ENCODE measurements at regions not wholly inside any gene's neighbourhood (a gene's known extent, or its start where the extent isn't known, plus 50 kb on each side); places are given as distances from the start of the nearest gene placed in this dataset.

DNA sequence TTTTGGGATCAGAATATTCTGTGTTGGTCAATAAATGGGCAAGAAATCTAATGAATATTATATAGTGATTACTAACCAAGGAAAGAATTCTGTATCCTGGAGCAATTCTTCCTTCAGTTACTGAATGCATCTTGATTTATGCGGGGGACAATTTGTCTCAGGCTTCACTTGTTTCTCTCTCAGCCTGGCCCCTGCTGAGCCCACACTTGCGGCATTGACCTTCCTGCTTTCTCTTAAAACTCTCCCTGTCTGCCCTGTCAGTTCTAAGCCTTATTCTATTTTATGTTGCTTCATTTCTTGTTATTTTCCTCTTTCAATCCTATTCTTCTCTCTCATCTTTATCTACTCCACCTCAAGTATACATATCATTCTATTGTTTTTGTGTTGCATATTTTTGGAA lies 122.1 kb upstream of the TPK1 start:
- Histone ChIP-seq H3K4me2 (ENCODE audit: insufficient read depth, low read length) (no peak overlapping the region), H3K27ac (ENCODE audit: extremely low read depth, low read depth, low read length) (no peak overlapping the region), H3K4me1 (replicated peaks in 1 of 2; ENCODE audit: control insufficient read depth in 2 of 2, insufficient read depth in 2 of 2, low read length in 2 of 2) (no peaks in the 10 kb centered on the region), H3K36me3 (ENCODE audit: control insufficient read depth, insufficient read depth, low read length) (no peaks in the 10 kb centered on the region), H3K9ac (ENCODE audit: insufficient read depth in 1 of 2, low read depth in 2 of 2, low read length in 2 of 2) (no peak overlapping the region), H3K9me3 (replicated peaks; ENCODE audit: control insufficient read depth, insufficient read depth, low read depth, low read length) (no peaks in the 10 kb centered on the region; the same call in 1 of the 2 replicates), H3K27me3 (ENCODE audit: control insufficient read depth in 2 of 2, insufficient read depth in 2 of 2, low read length in 2 of 2) (no peaks in the 10 kb centered on the region), H3K9me1 (ENCODE audit: control insufficient read depth, insufficient read depth, low read length) (no peaks in the 10 kb centered on the region), H2AFZ (ENCODE audit: low read depth, low read length) (no peak overlapping the region), H4K20me1 (replicated peaks; ENCODE audit: control insufficient read depth, insufficient read depth, low read length) (no peaks in the 10 kb centered on the region), H3K79me2 (ENCODE audit: control insufficient read depth, insufficient read depth, low read length) (no peaks in the 10 kb centered on the region), H3K4me3 (no peak overlapping the region)
- 0% methylated on average over 2 of the region's 2 CpGs for WGBS (ENCODE audit: insufficient coverage, low coverage, missing lambda C conversion rate)
- in situ Hi-C loops (cut with MboI) = no loop called here
- DNase-seq (ENCODE audit: extremely low read depth in 1 of 4, low spot score in 3 of 4) = no peak
- BruUV-seq (replicated peaks) = no TSS peak
- TF ChIP-seq NONO (IDR thresholded peaks at IDR 0.05; ENCODE audit: low read depth in 2 of 2, low read length in 1 of 2) (no peak), MED1 (CRISPR knock-in tag; IDR thresholded peaks at IDR 0.05; ENCODE audit: borderline replicate concordance) (no peak), HDAC1 (IDR thresholded peaks at IDR 0.05) (no peak), EZH2 (IDR thresholded peaks at IDR 0.05; ENCODE audit: borderline replicate concordance, low read depth, low read length) (no peak), ATF2 (CRISPR knock-in tag; IDR thresholded peaks at IDR 0.05) (no peak), ZFP36 (IDR thresholded peaks at IDR 0.05; ENCODE audit: low read depth, low read length, partially characterized antibody) (no peak), CHD4 (IDR thresholded peaks at IDR 0.05; ENCODE audit: insufficient read depth, insufficient replicate concordance, low read depth, low read length, poor library complexity, severe bottlenecking) (no peak)
- no peak for ATAC-seq
- CTCF ChIA-PET (ENCODE audit: low intra/inter-chr PET ratio) = no interaction called here
- intact Hi-C loops (cut with micrococcal nuclease) = no loop called here
- no peak for FAIRE-seq
- POLR2A ChIA-PET = no interaction called here

All from K562 (cell line).